HFF-Myc (cell line): ENCODE measurements at regions not wholly inside any gene's neighbourhood (a gene's known extent, or its start where the extent isn't known, plus 50 kb on each side); places are given as distances from the start of the nearest gene placed in this dataset.

ENCODE experiments used
- DNase-seq: peaks from one replicate; pipeline ENCODE4 v3.0.0-alpha.2; 2011; ENCODE audit warnings: low read depth; ENCODE audit errors: extremely low read depth
- H3K4me3 ChIP-seq: replicated peaks from 2 replicates; pipeline ENCODE4 v1.5.1; 2011; ENCODE audit warnings: low read depth, mild to moderate bottlenecking, control low read depth, low read length
- CTCF ChIP-seq: IDR thresholded peaks from 2 replicates; pipeline ENCODE4 v1.5.1; 2012; ENCODE audit warnings: mild to moderate bottlenecking, low read depth, low read length, control low read depth; ENCODE audit errors: missing control alignments

GRCh38 chr13:69319656-69320055 is 788.0 kb upstream of the ATXN8OS start:
- DNase-seq = no peak
- TF ChIP-seq CTCF = no peak
- H3K4me3 ChIP-seq = no peak overlapping the region

GRCh38 chr13:69315039-69315438 is 792.6 kb upstream of the ATXN8OS start:
- TF ChIP-seq CTCF = no peak
- DNase-seq = no peak
- no peak overlapping the region for H3K4me3 ChIP-seq

DNA sequence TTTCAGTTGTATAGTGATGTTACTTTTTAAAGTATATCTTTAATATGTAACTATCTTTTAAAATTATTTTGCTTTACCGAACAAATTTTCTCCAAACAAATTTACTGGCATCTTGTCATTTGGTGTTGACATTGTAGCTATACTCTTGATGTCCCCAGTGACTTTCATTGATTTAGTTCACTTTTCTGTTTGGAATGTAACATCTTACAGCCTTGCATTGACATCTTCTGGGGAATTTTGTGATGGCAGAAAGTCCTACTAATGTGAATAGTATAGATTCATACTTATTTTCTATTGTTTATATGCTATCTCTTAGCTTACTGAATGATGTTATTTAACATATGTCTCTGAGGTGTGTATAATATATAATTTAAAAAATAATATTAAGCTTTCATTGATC is 800.9 kb upstream of the ATXN8OS start:
- no peak overlapping the region for H3K4me3 ChIP-seq
- DNase-seq = no peak
- TF ChIP-seq CTCF = no peak

- no peak for TF ChIP-seq CTCF
- H3K4me3 ChIP-seq = no peak overlapping the region
- no peak for DNase-seq
These were observed 807.5 kb upstream of the ATXN8OS start for GRCh38 chr13:69300131-69300530.

GRCh38 chr13:69296130-69296529 is 811.5 kb upstream of the ATXN8OS start:
- no peak for TF ChIP-seq CTCF
- no peak for DNase-seq
- no peak overlapping the region for H3K4me3 ChIP-seq

- H3K4me3 ChIP-seq = no peak overlapping the region
- no peak for TF ChIP-seq CTCF
- no peak for DNase-seq
These were observed 814.7 kb upstream of the ATXN8OS start for GRCh38 chr13:69292789-69293425.

DNA sequence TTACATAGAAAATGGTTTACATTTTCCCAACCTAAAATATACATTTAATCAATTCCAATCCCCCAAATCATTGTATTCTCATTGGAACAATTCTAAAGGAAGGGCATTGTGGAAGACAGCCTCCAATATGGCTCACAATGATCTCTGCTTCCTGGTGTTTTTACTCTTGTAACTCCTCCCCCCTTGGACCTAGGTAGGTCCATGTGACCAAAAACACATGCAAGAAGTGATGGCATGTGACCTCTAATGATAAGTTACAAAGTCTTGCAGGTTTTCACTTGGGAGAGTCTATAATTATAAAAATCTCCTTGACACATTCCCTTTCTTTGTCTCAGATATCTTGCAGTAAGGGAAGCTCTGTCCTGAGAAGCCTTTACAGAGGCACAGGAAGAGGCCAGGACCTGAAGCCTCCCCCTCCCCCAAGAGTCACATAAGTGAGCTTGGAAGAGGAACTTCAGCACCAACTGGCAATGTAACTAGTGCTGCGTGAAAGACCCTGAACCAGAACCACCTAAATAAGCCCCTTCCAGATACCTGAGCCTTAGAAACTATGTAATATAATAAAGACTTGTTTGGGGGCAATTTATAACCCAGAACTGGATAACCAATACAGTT is 816.2 kb upstream of the ATXN8OS start:
- TF ChIP-seq CTCF = no peak
- no peak overlapping the region for H3K4me3 ChIP-seq
- no peak for DNase-seq
